ENCODE measurements at regions not wholly inside any gene's neighbourhood (a gene's known extent, or its start where the extent isn't known, plus 50 kb on each side); places are given as distances from the start of the nearest gene placed in this dataset.

GRCh38 chr17:30600060-30600829 lies 123.0 kb downstream of the GOSR1 start (continued):
- peak; percentile 34; the same call in 1 of the 2 replicates for TF ChIP-seq PRDM10 (CRISPR knock-in tag; IDR thresholded peaks at IDR 0.05; ENCODE audit: low read depth)
- no peak for TF ChIP-seq MTA3 (CRISPR knock-in tag; IDR thresholded peaks at IDR 0.05)
- no peak for TF ChIP-seq SCMH1 (CRISPR knock-in tag; IDR thresholded peaks at IDR 0.05; ENCODE audit: borderline replicate concordance)
- no peak for TF ChIP-seq ZBED4 (CRISPR knock-in tag; IDR thresholded peaks at IDR 0.05; ENCODE audit: borderline replicate concordance)
- TF ChIP-seq RXRB (CRISPR knock-in tag; IDR thresholded peaks at IDR 0.05; ENCODE audit: borderline replicate concordance): no peak
- TF ChIP-seq ZNF253 (CRISPR knock-in tag; IDR thresholded peaks at IDR 0.05; ENCODE audit: borderline replicate concordance): no peak
- TF ChIP-seq TRAFD1 (CRISPR knock-in tag; IDR thresholded peaks at IDR 0.05; ENCODE audit: borderline replicate concordance): no peak
- 0 out of 2 replicates have a peak, but pooled peaks have one; percentile 14 for TF ChIP-seq BCL6 (CRISPR knock-in tag; IDR thresholded peaks at IDR 0.05)
- TF ChIP-seq ZZZ3 (CRISPR knock-in tag; IDR thresholded peaks at IDR 0.05; ENCODE audit: borderline replicate concordance): 0 out of 2 replicates have a peak, but pooled peaks have one; percentile 32
- no peak for TF ChIP-seq SMARCC2 (IDR thresholded peaks at IDR 0.05)
